NCI-H345 (cell line): ENCODE measurements at regions not wholly inside any gene's neighbourhood (a gene's known extent, or its start where the extent isn't known, plus 50 kb on each side); places are given as distances from the start of the nearest gene placed in this dataset.

ENCODE experiments used
- DNase-seq: peaks from one replicate; lab custom pipeline; 2025; lab: John Stamatoyannopoulos, UW

DNA sequence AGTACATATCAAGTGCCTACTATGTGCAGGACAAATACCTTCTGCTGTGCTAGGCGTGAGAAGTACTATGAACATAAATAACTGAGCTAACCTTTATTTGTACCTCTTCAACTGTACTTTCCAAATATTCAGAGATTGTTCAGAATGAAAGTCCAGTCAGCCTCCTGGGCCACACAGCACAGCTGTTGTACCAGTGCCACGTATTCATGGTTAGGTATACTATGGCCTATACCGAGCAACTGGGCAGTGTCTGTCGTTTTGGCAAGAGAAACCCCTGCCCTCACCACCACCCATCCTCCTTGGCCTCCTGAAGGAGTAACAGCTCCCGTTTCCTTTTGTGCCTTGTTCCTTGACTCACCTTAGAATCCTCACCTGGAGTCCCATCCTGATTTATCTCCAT lies 53.0 kb downstream of the RASSF10 start:
- no peak for DNase-seq

DNA sequence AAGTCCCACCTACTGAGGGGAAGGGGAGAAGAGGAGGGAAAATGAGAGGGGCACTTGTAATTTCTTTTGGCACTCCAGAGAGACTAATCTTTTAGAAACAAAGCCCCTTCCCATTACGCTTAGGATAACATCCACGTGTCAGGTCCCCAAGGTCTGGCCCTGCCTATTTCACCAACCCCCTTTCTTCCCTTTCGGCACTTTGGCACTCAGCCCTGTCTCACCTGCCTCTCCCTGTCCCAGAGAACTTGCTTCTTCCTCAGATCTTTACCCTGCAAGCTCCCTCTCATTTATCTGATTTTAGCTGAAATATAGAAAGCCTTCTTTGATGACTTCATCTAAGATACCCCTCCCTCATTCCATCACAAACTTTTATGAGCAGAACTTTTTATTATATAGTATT lies 55.5 kb downstream of the RASSF10 start:
- no peak for DNase-seq

- DNase-seq, result no peak
Measured at GRCh38 chr11:13065200-13065787, 56.2 kb downstream of the RASSF10 start.

GRCh38 chr11:13068211-13068610 lies 59.1 kb downstream of the RASSF10 start:
- no peak for DNase-seq

DNA sequence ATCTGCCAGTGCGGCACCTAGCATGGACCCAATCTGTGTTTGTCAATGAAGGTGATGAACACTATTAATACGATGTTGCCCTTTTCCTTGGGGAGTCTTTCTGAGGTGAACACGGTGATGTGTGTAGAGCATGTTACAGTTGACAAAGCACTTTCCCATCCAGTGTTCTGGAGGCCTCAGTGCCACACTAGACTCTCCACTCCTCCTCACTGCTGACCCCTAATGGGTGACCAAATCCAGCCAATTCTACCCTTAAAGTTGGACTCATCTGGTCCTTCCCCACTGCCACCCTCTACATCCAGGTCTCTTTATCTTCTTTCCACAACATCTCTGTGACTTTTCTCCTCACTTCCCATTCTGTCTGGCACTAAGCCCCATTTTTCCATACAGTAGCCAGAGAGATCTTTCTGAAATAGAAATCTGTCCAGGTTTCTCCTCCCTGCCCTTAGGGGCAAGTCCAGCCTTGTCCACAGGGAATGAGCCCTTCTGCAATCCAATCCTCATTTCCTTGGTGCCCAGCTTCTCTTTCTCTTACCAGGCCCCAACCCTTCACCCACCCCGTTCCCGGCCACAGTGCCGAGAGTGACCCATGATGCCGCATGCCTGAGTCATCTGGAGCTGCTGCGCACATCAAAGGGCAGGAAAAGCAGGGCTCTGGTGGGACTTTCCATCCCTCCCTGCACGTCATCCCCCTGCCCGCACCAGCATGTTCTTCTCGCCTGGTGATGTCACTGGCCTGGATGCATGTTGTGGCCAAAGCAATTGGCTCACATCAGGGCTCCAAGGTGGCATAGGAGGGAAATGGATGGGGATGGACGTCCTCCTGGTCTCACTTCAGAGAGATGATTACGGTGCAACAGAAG lies 64.2 kb downstream of the RASSF10 start:
- no peak for DNase-seq

DNA sequence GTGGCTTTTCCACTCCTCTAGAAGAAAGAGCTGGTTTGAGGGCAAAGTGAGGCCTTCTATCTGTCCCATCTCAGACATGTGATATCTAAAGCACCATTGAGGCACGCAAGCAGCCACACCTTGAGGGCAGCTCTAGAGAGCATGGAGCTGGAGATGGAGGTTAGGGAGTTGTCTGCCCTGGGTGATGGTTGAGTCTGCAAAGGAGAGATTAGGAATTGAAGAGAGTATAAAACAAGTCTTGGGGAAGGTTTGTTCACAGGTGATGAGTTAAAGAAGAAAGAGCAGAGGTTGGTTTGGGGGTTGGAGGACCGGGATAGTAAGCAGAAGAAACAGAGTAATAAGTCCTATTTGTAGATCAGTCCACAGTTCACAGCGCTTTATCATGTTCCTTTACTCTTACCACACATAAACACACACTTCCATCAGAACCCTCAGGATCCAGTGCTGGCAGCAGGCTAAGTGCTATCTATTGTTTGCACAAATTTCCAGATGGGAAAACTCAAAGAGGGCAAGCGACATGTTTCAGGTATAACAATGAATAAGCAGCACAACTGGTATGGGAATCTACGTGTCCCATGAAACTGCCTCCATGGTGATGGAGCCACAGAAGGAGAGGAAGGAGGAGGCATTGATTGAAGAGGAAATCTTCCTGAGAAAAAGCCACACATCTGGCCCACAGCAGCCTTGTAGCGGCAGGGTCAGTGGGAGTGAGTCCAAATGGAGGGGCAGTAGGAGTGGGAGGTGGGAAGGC lies 65.8 kb downstream of the RASSF10 start:
- DNase-seq, result no peak

- DNase-seq, result no peak
Measured at GRCh38 chr11:13076961-13077360, 67.8 kb downstream of the RASSF10 start.

DNA sequence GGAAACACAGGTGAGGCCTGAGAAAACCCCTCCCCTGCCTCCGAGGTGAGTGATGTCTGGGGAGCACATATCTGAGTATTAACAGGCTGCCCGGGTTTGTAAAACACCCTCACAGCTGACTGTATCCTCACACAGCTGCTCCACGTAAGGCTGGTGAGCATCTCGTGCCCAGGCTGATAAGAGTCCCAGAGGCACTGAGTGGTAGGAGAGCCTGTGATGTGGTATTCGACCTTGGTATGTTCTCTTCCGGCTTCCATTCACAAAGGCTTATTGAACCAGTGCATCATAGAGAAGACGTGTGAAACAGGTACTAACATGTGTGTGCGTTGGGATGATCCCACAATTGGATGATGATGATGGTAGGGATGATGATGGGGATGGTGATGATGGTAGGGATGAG lies 71.7 kb downstream of the RASSF10 start:
- no peak for DNase-seq

DNA sequence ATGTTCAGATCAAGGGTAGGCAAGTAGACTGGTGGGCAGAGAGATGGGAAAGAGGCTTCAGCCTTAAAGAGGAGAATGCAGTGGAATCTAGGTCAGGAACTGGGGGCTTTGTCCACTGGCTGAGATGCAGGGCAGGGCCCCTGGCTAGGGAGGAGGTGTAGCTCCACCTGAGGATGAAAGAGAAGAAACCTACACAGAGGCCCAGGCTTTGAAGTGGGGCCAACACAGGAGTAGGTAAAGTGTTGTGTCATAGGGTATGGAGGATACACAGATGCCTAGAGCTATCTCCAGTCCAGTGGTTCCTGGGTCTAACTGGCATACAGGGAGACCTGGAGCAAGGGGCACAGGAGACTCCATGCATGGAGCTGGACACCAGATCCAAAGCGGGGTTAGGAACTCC lies 73.5 kb downstream of the RASSF10 start:
- DNase-seq, result no peak

- no peak for DNase-seq
Measured at GRCh38 chr11:13090228-13090708, 81.2 kb downstream of the RASSF10 start.

- DNase-seq, result no peak
Measured at GRCh38 chr11:13091373-13091772, 82.3 kb downstream of the RASSF10 start.

DNA sequence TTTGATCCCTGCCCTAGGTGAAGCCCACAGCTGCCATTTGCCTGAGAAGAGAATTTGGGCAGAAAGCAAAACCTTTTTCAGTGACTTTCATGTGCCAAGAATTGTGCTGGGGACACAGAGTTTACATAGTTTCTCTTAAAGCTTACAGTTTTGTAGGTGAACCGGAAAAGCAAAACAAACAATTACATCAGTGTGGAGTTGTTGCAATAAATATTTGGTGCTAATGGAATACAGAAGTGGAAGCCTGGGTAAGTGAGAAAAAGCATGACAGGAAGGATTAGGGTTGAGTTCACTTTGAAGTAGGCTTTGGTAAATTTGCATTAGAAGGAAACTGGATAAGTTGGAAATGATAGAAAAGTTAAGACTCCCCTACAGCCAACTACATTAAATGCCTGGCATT lies 82.7 kb downstream of the RASSF10 start:
- DNase-seq, result peak; percentile 44

DNA sequence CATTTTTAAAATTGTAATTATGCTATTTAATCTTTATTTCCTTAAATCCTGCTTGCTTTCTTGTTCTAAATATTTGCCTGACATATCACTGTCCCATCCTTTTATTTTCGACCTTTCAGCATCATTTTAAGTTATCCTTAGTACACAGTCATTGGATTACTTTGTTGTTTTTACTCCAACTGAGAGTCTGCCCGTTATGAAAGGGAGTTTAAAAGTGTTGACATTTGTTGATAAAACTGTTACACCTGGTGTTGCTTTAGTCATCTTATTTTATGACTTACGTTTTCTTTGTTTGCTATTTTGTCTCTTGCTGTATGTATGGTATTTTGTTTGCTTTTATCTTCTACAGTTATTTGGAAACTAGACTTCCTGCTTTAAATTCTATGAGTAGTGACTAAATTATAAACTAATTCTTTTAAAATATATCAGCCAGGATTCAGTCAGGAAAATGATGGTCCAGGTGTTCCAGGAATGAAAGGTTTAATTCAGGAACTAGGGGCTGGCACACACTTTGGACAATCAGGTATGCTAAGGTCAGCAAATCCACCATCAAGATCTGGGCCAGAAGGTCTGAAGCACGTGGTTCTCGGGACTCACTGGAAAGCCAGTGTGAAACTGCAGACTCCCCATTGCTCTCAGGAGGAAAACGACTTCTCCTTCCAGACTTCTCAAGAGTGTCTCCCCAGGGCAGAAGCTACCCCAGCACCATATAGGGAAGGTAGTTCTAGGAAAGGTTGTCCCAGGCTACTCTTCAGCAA lies 86.0 kb downstream of the RASSF10 start:
- no peak for DNase-seq

GRCh38 chr11:13098063-13098462 lies 88.9 kb downstream of the RASSF10 start:
- DNase-seq, result peak; percentile 96

- no peak for DNase-seq
Measured at GRCh38 chr11:13098616-13099289, 89.6 kb downstream of the RASSF10 start.

GRCh38 chr11:13101644-13102512 lies 92.8 kb downstream of the RASSF10 start:
- DNase-seq, result no peak

DNA sequence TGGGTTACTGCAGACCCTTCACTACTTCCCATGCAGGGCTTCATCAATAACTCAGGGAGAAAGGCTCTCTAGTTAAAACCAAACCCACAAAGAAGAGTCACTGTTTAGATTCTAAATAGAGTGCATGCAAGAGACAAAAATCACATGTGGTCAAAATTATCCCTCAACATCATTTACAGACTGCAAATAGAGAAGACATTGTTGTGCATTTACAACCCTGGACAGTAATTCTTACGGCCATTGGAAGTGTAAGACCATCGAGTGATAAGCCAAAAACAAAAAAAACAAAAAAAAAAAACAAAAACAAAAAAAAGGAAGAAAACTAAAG lies 93.4 kb downstream of the RASSF10 start:
- no peak for DNase-seq

DNA sequence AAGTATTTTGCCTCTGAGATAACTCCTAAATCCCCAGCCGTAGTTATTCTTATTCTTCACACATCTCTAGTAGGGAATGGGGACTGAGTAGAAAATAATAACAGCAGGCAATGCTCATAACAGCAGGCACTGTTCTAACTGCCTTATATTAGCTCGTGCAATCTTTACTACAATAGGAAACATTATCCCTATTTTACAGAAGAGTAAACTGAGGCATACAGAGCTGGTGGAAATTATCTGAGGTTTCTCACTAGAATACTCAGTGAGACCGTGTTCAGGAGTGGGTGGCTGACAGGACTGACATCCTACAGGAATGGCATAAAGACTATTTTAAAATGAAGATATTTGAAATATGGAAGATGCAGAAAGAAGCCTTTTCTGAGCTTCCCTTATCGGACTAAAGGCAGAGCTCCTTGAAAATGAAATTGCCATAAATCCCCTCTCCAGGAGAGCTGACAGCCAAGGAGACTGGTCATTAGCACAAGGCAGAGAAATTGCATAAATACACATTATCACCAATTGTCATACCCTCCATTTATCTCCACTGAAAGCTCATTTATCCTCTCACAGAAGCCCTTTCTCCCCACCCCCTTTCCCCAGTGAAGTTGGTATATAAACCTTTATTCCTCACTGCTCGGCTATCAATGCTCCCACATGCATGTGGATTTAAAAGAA lies 93.9 kb downstream of the RASSF10 start:
- DNase-seq, result no peak

DNA sequence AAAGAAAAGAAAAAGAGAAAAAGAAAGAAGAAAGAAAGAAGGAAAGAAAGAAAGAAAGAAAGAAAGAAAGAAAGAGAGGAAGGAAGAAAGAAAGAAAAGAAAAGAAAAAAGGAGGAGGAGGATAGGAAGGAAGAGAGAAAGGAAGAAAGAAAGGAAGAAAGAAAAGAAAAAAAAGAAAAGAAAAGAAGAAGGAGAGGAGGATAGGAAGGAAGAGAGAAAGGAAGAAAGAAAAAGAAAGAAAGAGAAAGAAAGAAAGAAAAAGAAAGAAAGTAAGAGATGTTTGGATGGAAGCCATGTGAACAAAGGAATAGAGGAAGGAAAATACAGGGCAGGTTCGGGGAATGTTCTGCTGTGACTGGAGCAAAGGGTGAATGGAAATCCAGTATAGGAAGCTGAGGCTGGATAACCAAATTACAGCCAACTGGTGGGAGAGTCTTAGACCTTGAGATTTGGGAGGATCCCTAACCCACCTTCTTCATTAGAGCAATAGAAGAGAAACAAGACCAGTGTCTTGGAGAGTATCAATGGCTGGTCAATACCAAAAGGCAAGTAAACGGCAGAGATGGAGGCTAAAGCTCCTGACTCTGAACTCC lies 94.9 kb downstream of the RASSF10 start:
- no peak for DNase-seq
